GM21619 (cell line): ENCODE measurements at regions not wholly inside any gene's neighbourhood (a gene's known extent, or its start where the extent isn't known, plus 50 kb on each side); places are given as distances from the start of the nearest gene placed in this dataset.

Experiments
- ATAC-seq: cut with Tn5 transposase; IDR thresholded peaks from one replicate; pipeline ENCODE4 v1.9.1; 2021; ENCODE audit not compliant: unreplicated experiment

DNA sequence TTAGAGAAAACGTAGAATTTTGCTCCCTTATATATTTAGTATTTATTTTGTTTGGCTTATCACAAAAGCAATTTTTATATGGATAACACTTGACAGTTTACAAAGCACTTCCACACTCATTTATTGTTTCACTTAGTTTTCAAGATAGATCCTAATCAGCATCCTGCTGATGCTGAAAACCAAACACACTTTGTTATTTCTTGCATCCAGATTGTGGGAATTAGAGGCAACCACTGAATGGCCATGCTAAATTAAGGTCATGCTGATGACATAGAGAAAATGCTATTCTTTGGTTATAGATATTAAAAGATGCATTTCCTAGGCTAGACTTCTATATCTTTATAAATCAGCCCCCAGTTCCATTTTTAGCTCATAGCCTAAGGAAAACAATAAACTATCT is 474.1 kb upstream of the KCNMB2 start:
- no peak for ATAC-seq

DNA sequence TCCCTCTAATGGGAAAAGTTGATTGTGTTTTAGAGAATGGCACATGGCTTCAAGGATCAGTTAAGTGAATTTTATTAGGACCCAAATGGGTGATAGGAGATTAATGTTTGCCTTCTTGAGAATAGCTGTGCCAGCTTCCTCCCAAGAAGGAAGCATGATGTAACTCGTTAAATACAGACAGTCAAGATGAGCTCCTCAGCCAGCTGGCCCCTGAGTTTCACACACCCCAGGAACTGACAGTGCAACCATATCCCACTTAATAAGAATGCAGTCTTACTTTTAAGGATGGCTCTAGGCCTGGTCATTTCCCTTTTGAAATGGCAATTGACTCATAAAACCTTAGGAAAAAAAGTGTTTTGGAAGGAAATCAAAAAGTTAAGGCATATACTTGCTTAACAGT is 472.8 kb upstream of the KCNMB2 start:
- ATAC-seq, result no peak

DNA sequence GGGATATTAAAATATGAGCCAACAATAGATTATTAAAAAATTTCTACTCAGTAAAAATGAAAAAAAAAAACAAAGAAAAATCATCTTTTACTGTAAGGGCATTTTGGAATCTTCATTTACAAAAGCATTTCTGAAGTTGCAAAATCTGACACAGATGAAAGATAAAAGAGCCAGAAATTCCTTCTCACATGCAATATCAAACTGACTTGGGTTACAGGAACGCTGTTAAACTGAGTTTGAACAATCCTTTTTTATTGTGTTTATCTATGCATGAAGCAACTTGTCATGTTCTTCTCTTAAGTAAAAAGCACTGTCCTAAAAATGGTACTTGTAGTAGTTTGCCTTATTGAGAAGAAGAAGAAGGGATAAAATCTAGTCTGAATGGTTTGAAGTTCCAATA is 468.5 kb upstream of the KCNMB2 start:
- no peak for ATAC-seq

DNA sequence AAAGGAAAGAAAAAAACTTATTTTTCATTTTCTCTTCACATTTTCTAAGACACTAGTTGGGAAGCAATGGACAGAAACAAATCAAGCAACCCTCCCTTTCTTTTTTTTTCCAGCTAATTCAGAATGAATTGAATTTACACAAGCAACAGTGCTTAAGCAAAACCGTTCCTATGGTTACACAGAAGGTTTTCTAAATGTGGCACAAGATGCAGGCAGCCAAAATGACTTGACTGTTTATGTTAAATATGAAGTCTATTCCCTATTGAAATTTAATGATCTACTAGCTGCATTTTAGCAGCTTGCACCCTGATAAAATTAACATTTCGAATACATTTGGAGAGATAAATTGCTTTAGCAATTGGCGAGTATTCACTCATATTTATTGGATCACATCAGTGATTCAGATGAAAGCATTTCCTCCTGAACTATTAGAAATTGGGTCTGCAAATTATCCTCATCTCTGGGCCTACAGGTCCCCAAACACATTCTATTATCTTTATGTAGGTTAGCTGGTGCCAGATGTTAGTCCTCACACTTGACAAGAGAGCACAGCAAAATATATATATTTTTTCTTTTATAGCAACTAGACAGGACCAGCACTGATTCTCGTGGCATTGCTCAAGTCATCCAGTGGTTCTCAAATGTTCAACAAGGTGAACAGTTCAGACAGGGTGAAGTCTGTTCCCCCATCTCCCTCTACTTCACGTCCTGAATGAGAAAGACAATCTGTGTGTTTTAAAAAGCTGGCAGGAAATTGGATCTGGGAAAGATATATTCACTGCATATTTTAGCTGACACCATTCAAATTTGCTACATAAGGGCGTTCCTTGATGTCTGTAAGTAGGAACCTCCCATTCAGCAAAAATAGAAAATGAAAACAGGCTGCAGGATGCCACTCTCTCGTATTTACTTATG is 463.6 kb upstream of the KCNMB2 start:
- ATAC-seq, result no peak

DNA sequence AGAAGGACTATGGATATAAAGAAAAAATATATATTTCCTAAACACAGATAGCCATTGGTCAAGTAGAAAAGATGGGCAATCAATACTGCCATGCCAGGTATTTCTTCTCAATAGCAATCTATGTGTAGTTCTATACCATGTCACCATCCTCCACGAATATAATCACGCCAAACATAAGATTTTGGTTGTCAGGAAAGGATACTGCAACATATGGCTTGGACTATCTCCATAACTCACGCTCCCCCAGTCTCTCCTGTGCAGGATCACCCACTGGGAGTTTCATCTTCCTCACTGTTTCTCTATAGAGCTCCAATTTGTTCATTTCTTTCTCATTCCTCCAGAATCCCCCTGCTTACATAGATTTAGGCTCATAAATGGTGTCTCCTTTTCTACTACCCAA is 462.9 kb upstream of the KCNMB2 start:
- no peak for ATAC-seq

DNA sequence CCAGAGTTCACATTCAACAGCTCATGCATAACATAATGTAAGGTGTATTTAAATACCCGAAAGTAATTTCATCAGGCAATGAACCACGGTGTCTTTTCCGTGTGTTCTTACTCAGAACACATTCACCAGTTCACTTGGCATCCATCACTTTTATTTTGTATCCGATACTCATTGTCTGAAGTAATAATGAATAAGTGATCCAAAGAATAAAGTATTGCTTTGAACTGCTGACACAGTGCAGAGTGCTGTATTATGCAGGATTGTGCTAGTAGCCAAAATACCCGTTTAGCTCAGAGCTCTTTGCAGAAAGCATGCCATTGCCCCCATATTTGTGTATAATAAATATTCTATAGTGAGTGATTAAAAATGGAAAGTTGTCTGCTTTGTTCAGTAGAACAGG is 460.9 kb upstream of the KCNMB2 start:
- no peak for ATAC-seq

DNA sequence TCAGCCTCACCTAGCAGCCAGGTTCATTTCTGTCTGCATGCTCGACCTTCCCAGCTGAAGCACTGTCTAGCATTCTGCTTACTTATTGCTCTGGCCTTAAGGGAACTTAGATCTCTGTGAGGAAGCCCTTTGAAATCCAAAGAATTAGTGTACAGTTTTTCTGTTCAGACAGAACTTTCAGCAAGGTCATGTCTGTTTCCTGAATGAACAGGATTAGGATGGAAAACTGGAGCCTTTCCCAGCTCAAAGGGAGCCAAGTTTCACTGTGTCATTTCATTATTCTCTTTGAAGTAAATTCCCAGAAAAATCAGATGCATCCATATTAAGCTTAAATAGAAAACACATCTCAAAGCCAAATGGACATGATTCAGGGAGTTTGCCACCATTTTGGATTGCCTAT is 457.3 kb upstream of the KCNMB2 start:
- ATAC-seq, result no peak

DNA sequence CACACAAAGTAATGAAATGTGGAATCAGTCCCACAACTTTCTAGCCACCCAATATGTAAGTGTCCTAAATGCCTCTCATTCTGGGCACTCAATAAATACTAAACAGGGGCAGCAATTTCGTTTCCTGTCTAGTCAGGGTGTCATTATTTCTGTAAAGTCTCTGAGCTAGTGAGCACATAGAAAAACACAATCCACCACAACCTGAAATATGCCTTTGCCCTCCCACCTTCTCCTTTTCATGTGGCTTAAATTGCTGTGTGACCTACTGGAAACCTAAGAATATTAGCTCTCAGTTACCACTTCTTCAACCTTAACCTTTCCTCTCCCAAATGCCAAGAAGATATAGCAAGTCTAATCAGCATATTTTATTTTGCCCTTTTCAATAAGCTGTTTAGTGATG is 456.3 kb upstream of the KCNMB2 start:
- ATAC-seq, result no peak

DNA sequence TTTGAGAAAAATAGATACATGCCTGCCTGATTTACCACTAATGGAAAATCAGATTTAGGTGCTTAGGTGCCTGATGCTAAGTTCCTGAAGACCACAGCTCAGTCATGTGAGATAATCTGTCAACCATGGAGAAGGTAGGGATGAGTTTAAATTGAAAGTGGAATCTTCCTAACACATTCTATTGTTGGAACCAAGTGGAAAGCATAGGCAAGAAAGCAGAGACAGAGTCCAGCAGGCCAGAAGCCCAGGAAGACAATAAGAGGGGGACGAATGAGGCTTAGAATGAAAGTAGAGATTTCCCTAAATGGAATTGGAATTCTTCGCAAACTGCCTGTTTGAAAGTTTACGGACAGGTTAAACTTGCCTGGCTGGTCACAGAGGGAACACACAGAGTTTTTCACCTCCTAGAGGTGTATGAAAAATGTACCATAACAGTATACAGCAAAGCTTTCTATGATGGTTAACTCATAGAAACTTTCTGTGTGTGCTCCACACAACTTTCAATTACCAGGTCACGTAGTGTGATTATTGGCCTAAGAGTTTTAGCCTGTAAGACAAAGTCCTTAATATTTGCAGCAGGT is 453.8 kb upstream of the KCNMB2 start:
- no peak for ATAC-seq

DNA sequence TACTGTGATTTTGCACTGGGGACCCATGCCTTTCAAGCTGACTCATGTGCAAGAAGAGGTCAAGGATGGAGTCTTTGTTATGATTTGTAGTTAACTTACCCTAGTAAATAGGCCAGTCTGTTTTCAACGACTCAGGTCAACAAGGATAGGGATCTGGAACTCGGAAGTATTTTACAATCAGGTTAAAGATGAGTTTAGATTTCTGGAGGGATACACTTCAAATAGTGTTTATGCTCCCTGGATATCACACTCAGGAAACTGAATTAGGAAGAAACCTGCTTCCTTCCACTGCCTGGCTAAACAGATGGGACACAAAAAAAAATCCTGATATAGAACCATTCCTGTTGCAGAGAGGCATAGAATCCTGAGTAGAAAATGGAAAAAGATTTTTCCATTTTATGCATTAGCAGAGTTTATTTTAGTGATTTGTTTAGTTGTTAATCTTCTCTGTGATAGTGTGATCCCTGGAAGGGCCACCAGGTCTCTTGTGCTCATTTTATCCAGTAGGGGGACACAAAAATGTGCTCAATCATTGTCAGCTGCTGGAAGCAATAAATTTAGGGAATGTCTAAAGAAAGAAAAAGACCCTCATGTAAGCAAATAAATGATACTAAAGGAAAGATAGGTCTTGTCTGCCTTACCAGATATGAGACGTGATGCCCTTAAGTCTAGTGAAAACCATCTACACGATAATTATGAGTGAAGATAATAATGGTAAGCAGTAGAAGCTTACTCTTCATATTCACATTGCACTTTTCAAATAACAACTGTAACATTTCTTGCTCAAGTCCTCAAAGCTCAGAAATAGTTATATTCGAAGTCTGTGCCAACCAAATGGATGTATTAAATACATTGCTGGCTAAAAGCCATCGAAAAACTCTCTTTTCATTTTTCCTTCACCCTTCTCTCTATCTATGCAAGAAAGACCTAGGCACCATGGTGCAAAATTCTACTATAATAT is 452.1 kb upstream of the KCNMB2 start:
- ATAC-seq, result no peak

DNA sequence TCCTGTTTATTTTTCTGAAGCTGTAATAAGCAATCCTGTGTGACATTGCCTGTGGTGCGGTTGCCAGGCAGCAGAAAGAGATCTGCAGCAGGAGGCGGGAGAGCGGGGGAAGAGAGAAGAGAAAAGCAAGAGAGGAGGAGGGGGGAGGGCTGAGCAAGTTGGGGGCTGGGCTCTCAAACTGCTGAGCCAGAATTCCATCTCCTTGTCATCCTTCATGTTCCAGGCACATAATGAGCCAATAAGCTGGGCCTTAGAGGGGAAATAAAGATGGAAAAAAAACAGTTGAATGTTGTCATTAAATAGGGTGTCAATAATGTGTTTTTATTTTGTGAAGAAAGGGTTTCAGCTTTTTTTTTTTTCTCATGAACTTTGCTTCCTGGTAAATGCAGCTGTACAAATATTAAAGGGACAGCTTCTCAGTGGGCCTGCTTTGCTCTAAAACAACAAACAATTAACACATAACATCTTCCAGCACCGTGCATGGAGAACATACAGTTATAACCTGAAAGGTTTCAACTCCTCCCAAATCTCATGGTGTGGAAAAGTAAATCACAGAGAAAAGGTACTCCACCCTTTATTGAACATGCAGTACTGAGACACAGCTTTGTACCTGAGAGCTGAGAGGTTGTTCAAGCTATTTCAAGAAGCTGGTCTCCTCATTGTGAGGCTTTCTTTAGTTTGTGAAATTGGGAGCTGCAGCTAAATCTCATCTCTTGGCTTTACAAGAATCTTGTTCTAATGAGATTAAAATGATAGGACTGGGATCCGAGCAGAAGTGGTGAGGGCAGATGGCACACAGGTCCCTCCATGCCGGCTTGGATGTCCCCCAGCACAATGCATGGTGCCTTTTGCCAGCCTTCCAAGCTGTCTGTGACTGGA is 451.1 kb upstream of the KCNMB2 start:
- ATAC-seq, result no peak

DNA sequence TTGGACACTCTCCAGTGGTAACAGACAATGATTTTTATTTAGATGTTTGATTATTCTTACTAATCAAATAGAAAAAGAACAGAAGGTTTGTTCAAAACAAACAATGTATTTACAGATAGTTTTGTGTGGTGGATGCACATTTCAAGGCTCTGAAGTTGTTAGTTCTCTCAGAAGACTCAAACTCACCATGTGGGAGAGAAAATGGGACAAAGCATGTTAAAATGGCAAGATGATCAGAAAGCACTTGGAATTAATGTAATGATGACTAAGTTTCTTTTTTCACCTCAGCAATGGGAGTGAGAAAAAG is 450.5 kb upstream of the KCNMB2 start:
- ATAC-seq, result no peak

DNA sequence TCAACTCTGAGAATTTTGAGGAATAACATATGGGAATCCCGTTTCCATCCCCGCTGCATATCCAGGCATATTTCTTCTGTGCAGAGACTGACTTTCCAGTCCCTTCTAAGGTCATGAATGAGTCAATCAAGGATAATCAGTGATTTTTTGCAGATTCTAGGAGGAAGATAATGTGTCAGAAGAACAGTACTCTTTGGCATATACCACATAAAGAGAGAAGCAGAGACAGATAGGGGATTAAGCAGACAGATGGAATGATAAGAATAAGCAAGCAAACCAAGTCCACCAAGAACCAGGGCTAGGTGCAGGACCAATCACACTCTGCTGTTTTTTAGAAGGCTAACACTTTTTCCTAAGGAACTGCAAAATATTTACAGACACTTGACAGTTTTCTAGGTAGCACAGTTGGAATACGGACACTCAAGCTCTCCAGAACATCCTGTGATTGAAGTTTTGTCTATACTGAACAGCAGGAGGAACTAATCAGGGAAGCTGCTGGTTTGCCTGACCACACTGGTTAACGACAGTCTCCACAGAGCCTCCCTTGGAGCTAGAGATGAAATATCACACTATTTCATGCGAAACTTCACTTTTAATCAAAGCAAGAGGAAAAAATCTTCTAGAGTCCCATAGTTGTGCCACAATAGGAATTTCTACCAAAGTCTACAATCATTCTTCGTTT is 450.0 kb upstream of the KCNMB2 start:
- no peak for ATAC-seq

DNA sequence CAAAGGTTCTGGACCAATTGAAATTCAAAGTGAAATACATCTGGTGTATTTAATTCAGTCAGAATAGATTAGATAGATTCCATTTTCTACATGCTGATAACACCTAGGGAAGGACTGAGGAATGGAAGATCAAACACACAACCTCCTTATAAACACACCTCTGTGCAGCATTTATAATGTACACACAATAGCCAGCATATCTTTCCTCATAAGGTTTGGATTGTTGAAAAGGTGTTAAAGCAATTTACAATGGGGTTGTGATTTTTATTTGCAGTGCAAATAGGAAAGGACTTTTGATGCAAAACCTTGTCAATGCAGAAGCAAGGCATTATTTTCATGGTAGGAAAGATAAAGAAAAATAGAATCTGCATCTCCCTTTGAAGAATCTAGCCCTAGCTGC is 448.9 kb upstream of the KCNMB2 start:
- no peak for ATAC-seq

DNA sequence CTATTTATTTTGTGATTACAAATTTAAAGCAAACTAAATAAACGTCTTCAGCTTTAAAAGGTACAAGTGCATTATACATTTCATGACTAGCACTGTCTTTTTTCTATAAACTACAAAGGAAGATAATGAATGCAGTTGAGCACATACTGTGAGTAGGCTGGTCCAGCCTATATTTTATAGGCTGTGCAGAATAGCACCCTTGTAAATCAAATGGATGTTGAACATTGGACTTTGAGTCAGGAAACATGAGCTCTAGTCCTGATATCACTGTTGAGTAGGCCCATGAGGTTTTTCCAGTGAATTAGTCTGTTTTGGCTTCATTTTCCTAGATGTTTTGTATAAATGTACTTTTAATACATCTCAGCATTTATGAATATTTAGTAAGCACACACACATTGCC is 447.3 kb upstream of the KCNMB2 start:
- no peak for ATAC-seq

DNA sequence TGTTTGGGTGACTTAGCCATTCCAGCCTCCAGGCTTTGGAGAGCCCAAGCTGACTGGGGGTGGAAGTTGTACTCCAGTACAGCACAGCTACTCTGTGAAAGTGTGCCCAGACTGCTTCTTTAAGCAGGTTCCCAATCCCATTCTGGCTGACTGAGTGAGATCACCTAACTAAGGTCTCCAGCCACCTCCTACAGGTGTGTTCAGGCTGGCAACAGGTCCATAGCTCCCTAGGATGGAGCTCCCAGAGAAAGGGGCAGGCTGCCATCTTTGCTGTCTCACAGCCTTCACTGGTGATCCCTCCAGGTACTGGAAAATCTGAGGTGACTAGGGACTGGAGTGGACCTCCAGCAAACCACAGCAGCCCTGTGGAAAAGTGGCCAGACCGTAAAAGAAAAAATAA is 445.3 kb upstream of the KCNMB2 start:
- no peak for ATAC-seq

DNA sequence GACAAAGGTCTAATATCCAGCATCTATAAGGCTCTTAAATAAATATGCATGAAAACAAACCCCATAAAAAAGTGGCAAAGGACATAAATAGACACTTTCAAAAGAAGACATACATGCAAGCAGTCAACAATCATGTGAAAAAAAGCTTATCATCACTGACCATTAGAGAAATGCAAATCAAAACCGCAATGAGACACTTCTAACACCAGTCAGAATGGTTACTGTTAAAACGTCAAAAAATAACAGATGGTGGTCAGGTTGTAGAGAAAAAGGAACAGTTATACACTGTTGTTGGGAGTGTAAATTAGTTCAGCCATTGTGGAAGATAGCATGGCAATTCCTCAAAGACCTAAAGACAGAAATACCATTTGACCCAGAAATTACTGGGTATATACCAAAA is 440.7 kb upstream of the KCNMB2 start:
- no peak for ATAC-seq

DNA sequence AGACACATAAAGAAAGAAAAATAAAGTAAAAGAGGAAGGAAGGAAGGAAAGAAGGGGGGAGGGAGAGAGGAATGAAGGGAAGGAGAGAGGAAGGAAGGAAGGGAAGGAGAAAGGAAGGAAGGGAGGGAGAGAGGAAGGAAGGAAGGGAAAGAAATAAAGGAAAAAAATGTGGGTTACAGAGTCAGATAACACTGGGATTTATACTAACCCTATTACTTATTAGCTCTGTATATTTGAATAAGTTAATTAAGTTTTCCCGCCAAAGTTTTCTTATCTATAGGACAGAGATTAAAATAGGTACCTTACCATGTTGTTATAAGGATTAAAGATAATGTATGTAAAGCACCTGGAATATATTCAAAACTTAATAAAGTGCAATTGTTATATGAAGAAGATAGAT is 439.3 kb upstream of the KCNMB2 start:
- no peak for ATAC-seq

DNA sequence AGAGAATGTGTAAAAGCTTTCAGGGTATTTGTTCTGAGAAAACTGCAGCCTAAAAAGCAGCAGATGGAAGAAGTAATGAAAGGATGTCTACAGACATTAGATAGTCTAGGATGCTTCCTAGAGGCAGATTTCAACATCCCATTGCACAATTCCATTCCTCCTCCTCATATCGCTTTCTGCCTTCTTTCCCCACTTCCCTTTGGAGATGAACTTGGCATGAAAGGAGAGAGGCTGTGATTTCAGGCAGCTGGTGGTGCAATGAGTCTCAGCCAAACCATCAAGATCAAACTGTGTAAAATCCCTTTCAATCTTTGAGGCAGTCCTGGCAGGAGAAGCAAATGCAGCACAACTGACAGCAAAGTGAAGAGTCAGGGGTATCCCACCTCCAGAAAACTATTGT is 438.7 kb upstream of the KCNMB2 start:
- ATAC-seq, result no peak

DNA sequence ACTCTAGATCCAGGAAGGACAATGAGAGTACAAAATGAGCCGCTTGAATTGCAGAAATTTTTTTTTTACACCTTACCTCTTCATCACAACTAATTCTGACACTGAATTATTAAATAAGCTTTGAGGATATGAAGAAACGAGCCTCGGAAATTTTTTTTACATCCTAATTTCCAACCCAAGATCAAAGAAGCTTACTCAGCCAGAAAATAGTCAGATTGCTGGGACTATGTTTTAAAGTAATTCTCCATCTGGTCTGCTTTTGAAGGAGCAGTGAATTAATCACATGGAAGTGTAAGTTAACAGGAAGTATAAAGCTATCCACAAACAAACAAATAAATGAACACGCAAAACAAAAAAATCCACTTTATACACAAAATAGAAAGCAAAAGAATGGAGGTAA is 437.0 kb upstream of the KCNMB2 start:
- no peak for ATAC-seq
